ACC112 (cell line): ENCODE measurements at regions not wholly inside any gene's neighbourhood (a gene's known extent, or its start where the extent isn't known, plus 50 kb on each side); places are given as distances from the start of the nearest gene placed in this dataset.

Experiments
- H2AFZ ChIP-seq: fragments of 200-600 bp; sonication (generic); one replicate; pipeline ENCODE4 v1.6.0; 2017; ENCODE audit warnings: antibody characterized with exemption, low read length; ENCODE audit not compliant: unreplicated experiment
- H3K27ac ChIP-seq: fragments of 200-600 bp; sonication (generic); 2 replicates; pipeline ENCODE4 v1.5.1; 2014; ENCODE audit warnings: low read depth, mild to moderate bottlenecking, antibody characterized with exemption, low read length, moderate library complexity
- H3K27me3 ChIP-seq: fragments of 200-600 bp; sonication (generic); 2 replicates; pipeline ENCODE4 v1.6.1; 2014; ENCODE audit warnings: mild to moderate bottlenecking, antibody characterized with exemption, low read length, moderate library complexity, mixed read lengths; ENCODE audit not compliant: insufficient read depth
- H3K36me3 ChIP-seq: fragments of 200-600 bp; sonication (generic); 2 replicates; pipeline ENCODE4 v1.6.1; 2016; ENCODE audit warnings: mild to moderate bottlenecking, antibody characterized with exemption, low read length, moderate library complexity, mixed read lengths; ENCODE audit not compliant: insufficient read depth
- H3K4me1 ChIP-seq: fragments of 200-600 bp; sonication (generic); one replicate; pipeline ENCODE4 v1.6.1; 2016; ENCODE audit warnings: low read length, mixed read lengths; ENCODE audit not compliant: insufficient read depth, unreplicated experiment, control insufficient read depth
- H3K4me3 ChIP-seq: fragments of 200-600 bp; sonication (generic); 2 replicates; pipeline ENCODE4 v1.5.1; 2014; ENCODE audit warnings: mild to moderate bottlenecking, low read depth, low read length
- H3K79me2 ChIP-seq: fragments of 200-600 bp; sonication (generic); one replicate; pipeline ENCODE4 v1.6.0; 2016; ENCODE audit warnings: low read length; ENCODE audit not compliant: control insufficient read depth, unreplicated experiment, insufficient read depth

DNA sequence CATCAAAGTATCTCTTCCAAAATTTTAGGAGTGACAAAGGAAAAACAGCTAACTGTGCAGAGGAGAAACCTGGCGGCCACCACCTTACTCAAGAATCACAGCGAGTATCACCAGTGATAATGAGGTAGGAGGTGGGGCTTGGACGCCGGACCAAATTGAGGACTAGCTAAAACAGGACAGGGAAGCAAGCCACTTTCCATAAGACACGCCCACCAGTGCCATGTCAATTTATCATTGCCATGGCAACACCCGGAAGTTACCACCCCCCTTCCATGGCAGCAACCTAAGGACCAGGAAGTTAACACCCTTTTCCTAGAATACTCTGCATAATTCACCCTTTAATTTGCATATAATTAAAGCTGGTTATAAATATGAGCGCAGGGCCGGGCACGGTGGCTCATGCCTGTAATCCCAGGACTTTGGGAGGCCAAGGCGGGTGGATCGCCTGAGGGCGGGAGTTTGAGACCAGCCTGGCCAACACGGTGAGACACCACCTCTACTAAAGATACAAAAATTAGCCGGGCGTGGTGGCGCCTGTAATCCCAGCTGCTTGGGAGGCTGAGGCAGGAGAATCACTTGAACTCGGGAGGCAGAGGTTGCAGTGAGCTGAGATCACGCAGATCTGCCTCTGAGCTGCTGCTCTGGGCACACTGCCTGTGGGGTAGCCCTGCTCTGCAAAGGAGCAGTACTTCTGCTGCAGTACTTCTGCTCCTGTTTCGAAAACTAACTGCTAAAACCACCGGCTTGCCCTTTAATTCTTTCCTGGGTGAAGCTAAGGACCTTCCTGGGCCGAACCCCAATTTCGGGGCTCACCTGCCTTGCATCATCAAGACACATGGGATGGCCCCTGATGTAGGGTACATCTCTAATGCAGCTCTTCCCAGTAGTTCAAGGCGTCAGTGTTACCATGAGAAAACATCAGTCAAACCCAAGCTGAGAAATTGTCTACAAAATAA is 116.7 kb downstream of the HMX1 start:
- Histone ChIP-seq H3K4me3 (no peak overlapping the region), H3K4me1 (no peaks in the 10 kb centered on the region), H3K27me3 (no peaks in the 10 kb centered on the region), H3K36me3 (no peaks in the 10 kb centered on the region), H3K27ac (no peak overlapping the region), H3K79me2 (no peaks in the 10 kb centered on the region), H2AFZ (no peak overlapping the region)

DNA sequence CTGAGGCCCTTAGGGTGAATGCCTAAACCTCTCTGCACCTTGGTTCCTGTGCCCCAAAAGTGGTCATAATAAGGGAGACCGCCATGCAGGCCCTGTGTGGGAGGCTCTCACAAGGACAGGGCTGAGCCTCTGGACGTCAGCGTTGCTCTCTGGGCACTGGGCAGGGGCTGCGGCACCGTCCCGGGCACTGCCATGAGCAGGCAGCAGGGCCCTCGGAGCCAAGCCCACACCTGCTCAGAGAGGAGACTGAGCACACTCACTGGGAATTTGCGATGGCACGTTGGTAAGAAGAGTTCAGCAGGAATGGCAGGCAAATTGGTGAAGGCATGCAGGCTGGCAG is 123.4 kb downstream of the HMX1 start:
- Histone ChIP-seq H3K27me3 (no peaks in the 10 kb centered on the region), H3K4me3 (no peak overlapping the region), H3K79me2 (no peaks in the 10 kb centered on the region), H3K4me1 (no peaks in the 10 kb centered on the region), H3K27ac (no peak overlapping the region), H2AFZ (no peak overlapping the region), H3K36me3 (no peaks in the 10 kb centered on the region)

DNA sequence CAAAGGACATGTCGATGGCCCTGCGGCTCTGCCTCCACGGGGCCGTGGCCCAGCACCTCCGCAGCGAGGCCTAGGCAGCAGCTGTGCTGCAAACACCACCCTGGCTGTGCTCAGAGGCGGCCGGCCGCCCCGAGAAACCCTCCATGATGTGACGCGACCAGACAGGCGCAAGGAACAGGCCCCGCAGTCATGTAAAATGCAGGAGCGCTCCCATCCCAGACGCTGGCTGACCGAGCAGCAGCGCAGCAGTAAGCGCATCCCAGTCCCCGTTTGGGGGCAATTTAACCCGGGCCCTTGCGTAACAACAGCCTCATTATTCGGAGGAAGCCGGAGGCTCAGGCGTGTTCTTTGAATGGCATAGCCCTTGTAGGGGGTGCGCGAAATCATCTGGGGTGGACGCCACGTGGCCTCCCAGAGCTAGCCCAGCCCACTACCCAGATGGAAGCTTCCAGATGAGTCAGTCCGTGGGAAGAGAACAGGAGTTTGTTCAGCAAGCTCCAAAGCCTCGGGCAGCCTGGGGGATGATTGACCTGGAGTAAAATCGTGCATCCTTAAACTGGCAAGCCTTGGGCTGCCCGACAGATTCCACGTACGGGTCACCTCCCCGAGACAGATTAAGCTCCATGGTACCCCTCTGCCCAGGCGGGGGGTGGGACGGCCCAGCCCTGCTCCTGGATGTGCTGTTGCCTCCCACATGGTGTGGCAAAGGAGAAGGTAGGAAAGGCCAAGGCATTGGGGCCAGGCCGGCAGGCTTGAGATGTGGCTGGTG is 124.0 kb downstream of the HMX1 start:
- H3K36me3 ChIP-seq, result no peaks in the 10 kb centered on the region
- H3K4me3 ChIP-seq, result no peak overlapping the region
- H2AFZ ChIP-seq, result no peak overlapping the region
- no peaks in the 10 kb centered on the region for H3K27me3 ChIP-seq
- no peak overlapping the region for H3K27ac ChIP-seq
- no peaks in the 10 kb centered on the region for H3K79me2 ChIP-seq
- H3K4me1 ChIP-seq, result no peaks in the 10 kb centered on the region

DNA sequence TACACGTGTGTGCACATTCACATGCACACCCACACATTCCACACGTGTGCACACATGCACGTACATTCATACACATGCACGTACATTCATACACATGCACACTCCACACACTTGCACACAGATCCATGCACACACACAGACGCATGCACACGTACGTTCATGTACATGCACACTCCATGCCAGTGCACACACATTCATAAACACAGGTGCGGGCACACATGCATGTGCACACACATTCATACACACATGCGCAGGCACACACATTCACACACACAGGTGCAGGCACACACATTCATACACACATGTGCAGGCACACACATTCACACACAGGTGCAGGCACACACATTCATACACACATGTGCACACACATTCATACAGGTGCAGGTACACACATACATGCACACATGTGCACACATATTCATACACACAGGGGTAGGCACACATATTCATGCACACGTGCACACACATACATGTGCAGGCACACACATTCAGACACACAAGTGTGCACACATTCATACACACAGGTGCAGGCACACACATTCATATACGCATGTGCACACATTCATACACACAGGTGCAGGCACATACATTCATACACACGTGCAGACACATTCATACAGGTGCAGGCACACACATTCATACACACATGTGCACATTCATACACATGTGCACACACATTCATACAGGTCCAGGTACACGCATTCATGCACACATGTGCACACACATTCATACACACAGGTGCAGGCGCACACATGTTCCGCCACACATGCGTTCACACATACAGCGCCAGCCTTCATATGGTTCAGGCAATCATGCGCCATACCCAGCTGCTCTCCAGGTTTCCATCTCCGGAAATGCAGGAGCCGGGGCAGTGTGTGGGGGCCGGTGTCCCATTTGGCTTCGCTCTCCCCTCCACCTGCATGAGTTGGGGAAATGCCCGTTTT is 124.8 kb downstream of the HMX1 start:
- no peaks in the 10 kb centered on the region for H3K27me3 ChIP-seq
- H3K36me3 ChIP-seq, result no peaks in the 10 kb centered on the region
- no peaks in the 10 kb centered on the region for H3K4me1 ChIP-seq
- no peak overlapping the region for H3K4me3 ChIP-seq
- no peaks in the 10 kb centered on the region for H3K79me2 ChIP-seq
- H3K27ac ChIP-seq, result no peak overlapping the region
- no peak overlapping the region for H2AFZ ChIP-seq

DNA sequence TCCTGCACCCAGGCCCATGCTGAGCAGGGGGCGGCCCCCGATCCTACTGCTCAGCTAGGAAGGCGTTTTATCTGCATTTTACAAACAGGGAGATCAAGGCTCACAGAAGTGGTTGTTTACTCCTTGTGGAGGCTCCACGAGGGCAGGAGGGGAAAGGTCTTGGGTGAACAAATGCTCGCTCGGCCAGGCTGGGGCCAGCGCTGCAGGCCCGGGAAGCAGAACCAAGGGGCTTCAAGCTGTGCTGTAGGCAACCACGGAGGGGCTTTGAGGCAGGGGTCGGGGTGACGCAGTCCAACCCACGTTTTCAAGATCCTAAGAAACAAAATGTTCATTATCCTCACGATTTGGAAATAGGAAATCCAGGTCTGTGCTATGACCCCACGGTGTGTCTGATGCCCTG is 125.8 kb downstream of the HMX1 start:
- H3K79me2 ChIP-seq, result no peaks in the 10 kb centered on the region
- H2AFZ ChIP-seq, result no peak overlapping the region
- no peaks in the 10 kb centered on the region for H3K27me3 ChIP-seq
- no peak overlapping the region for H3K27ac ChIP-seq
- no peaks in the 10 kb centered on the region for H3K36me3 ChIP-seq
- H3K4me3 ChIP-seq, result no peak overlapping the region
- no peaks in the 10 kb centered on the region for H3K4me1 ChIP-seq

DNA sequence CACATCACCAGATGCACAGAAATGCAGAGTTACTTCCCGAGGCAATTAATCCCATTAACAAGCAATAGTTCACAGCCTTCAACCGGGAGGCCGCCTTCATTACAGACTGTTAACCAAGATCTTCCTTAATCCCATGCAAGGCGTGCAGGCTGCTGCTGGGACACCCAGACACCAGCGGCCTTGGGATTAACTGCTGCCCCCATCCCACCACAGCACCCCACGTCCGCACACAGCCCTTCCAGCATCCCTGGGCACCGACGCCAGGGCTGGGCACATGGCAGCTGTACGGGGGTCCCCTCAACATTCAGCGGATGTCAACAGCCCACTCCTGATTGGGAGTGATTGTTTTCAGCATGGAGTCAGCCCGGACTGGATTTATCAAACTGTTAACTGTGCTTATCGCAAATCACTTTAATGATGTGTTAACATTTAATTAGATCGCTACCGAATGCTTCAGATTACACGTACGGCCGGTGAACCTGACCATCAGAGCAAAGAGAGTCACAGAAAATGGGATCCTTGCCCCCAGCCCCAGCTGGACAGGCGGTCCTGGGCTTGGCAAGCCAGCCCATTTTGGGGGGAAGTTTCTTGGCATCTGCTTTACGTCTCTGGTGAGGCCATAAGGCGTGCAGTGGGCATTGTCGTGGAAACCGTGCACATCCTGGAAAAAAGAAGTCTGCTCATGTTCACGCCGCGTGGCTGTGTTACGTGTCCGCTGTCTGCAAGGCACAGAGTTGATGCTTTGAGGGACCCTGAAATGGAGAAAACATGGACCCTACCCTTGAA is 126.4 kb downstream of the HMX1 start:
- Histone ChIP-seq H3K36me3 (no peaks in the 10 kb centered on the region), H2AFZ (no peak overlapping the region), H3K27me3 (no peaks in the 10 kb centered on the region), H3K79me2 (no peaks in the 10 kb centered on the region), H3K4me1 (no peaks in the 10 kb centered on the region), H3K4me3 (no peak overlapping the region), H3K27ac (no peak overlapping the region)

DNA sequence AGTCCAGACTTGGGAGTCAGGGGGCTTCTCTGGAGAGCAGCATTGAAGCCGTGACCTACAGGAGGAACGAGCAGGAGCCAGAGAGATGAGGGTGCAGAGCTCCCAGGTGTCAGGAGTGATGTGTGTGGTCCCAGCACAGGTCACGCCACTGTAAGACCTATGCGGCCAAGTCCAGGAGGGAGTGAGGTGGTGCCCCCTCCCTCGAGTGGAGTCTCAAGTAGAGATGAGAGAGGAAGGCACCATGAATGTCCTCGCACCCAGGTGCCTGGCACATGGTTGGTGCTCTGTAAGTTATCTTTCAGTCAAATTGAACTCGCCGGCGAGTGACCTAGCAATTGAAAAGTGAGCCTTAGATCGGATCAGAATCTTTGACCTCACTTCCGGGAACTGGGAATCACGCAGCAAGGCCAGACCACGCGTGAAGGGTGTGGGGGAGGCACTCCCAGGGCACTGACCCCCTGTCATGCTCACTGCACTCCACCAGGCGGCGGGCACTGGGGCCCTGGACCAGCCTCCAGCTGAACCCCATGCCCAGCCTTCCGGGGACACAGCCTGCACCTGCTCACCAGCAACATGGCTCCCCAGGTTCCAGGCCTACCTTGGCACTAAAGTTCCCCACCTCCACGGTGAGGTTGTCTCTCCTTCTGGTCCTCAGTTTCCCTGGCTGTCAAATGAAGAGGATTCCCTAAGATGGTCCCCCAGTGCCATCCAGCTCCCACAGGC is 127.4 kb downstream of the HMX1 start:
- Histone ChIP-seq H3K27me3 (no peaks in the 10 kb centered on the region), H3K4me1 (no peaks in the 10 kb centered on the region), H2AFZ (no peak overlapping the region), H3K27ac (no peak overlapping the region), H3K36me3 (no peaks in the 10 kb centered on the region), H3K79me2 (no peaks in the 10 kb centered on the region), H3K4me3 (no peak overlapping the region)

DNA sequence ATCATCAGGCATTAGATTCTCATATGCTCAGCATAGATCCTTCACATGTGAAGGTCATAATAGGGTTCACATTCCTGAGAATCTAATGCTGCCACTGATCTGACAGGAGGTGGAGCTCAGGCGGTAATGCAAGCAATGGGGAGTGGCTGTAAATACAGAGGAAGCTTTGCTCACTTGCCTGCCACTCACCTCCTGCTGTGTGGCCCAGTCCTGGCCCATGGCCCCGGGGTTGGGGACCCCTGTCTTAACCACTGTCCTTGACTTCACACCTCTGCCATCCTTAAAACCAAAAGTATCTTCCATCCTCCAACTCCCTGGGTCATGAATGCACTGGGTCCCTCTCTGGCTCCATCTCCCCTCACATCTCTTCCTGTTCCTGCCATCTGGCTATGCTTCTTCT is 129.1 kb downstream of the HMX1 start:
- no peak overlapping the region for H3K27ac ChIP-seq
- H3K4me1 ChIP-seq, result no peaks in the 10 kb centered on the region
- no peak overlapping the region for H2AFZ ChIP-seq
- no peaks in the 10 kb centered on the region for H3K36me3 ChIP-seq
- no peaks in the 10 kb centered on the region for H3K79me2 ChIP-seq
- H3K27me3 ChIP-seq, result no peaks in the 10 kb centered on the region
- H3K4me3 ChIP-seq, result no peak overlapping the region

DNA sequence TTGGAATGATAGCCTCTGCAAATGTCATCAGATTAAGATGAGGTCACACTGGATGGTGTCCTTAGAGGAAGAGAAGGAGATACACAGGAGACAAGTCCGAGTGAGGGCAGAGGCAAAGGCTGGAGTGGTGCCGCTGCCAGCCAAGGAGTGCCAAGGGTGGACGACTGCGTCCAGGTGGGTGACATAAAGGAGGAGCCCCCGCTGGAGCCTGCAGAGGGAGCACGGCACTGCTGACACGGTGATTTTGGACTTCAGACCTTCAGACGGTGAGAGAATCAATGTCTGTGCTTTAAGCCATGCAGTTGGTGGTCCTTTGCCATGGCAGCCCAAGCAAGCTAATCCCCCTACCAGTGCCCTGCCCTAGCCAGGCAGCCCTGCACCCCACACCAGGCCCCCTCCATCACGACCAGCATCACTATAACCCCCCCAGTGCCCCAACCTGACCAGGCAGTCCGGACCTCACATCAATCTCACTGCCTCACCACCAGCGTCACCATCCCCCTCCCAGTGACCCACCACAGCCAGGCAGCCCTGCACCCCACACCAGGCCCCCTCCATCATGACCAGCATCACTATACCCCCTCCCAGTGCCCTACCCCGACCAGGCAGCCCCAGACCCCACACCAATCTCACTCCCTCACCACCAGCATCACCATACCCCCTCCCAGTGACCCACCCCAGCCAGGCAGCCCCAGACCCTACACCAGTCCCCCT is 130.0 kb downstream of the HMX1 start:
- H3K27ac ChIP-seq, result no peak overlapping the region
- H3K4me3 ChIP-seq, result no peak overlapping the region
- H3K4me1 ChIP-seq, result no peaks in the 10 kb centered on the region
- no peaks in the 10 kb centered on the region for H3K79me2 ChIP-seq
- no peaks in the 10 kb centered on the region for H3K36me3 ChIP-seq
- H3K27me3 ChIP-seq, result no peaks in the 10 kb centered on the region
- H2AFZ ChIP-seq, result no peak overlapping the region
